ENCODE measurements at regions not wholly inside any gene's neighbourhood (a gene's known extent, or its start where the extent isn't known, plus 50 kb on each side); places are given as distances from the start of the nearest gene placed in this dataset.

DNA sequence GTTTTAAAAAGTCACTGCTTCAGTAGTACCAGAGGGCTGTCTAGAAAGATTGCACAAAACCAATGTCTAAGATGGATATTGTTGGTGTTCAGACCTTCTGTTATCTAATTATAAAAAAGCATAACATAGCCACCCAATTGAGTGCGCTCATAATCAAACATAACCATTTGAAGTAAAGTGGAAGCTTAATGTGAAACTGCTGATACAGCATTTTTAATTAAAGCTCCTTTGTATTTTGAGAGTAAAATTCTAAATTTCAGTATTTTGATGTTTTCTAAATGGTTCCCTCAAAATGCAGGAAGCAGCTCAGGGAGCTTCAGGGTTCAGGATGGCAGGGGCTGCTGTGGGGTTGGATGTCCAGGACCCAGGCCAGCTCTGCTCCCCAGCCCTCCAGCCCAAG, 291.8 kb upstream of the ZFP64 start:
- TF ChIP-seq, protein P1, sequence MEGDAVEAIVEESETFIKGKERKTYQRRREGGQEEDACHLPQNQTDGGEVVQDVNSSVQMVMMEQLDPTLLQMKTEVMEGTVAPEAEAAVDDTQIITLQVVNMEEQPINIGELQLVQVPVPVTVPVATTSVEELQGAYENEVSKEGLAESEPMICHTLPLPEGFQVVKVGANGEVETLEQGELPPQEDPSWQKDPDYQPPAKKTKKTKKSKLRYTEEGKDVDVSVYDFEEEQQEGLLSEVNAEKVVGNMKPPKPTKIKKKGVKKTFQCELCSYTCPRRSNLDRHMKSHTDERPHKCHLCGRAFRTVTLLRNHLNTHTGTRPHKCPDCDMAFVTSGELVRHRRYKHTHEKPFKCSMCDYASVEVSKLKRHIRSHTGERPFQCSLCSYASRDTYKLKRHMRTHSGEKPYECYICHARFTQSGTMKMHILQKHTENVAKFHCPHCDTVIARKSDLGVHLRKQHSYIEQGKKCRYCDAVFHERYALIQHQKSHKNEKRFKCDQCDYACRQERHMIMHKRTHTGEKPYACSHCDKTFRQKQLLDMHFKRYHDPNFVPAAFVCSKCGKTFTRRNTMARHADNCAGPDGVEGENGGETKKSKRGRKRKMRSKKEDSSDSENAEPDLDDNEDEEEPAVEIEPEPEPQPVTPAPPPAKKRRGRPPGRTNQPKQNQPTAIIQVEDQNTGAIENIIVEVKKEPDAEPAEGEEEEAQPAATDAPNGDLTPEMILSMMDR (IDR thresholded peaks at IDR 0.05), result no peak
- no peak for TF ChIP-seq EZH2 (IDR thresholded peaks at IDR 0.05; ENCODE audit: borderline replicate concordance, insufficient read depth, low read depth, low read length, poor library complexity, severe bottlenecking)
